ENCODE measurements at regions not wholly inside any gene's neighbourhood (a gene's known extent, or its start where the extent isn't known, plus 50 kb on each side); places are given as distances from the start of the nearest gene placed in this dataset.

DNA sequence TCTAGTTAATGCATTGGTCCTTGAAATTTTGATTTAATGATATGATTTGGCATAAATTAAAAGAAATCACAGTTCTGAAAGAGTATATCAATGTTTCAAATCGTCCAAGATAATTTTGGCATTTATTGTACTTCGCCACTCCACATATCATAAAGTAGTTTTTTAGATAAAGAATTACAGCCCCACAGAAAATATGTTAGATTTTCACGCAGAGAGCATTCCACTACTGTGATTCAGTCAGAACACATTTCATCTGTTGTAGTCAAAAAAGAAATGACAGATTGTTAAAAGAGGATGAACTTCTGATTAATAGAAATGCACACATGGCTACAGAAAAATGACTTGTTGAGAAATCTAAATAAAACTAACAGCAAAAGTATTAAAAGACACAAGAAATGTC, 1063.5 kb upstream of the LRRN3 start:
- no peaks in the 10 kb centered on the region for H3K27me3 ChIP-seq (ENCODE audit: control insufficient read depth, insufficient read depth, low read length)
- TF ChIP-seq, protein P1, sequence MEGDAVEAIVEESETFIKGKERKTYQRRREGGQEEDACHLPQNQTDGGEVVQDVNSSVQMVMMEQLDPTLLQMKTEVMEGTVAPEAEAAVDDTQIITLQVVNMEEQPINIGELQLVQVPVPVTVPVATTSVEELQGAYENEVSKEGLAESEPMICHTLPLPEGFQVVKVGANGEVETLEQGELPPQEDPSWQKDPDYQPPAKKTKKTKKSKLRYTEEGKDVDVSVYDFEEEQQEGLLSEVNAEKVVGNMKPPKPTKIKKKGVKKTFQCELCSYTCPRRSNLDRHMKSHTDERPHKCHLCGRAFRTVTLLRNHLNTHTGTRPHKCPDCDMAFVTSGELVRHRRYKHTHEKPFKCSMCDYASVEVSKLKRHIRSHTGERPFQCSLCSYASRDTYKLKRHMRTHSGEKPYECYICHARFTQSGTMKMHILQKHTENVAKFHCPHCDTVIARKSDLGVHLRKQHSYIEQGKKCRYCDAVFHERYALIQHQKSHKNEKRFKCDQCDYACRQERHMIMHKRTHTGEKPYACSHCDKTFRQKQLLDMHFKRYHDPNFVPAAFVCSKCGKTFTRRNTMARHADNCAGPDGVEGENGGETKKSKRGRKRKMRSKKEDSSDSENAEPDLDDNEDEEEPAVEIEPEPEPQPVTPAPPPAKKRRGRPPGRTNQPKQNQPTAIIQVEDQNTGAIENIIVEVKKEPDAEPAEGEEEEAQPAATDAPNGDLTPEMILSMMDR (IDR thresholded peaks at IDR 0.05; ENCODE audit: insufficient read depth, low read length, poor library complexity, severe bottlenecking) = no peak
- no peak overlapping the region for H3K4me3 ChIP-seq (ENCODE audit: low read depth, low read length)
- DNase-seq (ENCODE audit: low read depth) = no peak
- no peaks in the 10 kb centered on the region for H3K36me3 ChIP-seq (ENCODE audit: control insufficient read depth, insufficient read depth, low read length)

GRCh38 chr7:110043519-110043918, 1047.4 kb upstream of the LRRN3 start:
- Histone ChIP-seq H3K4me3 (ENCODE audit: low read depth, low read length) (no peak overlapping the region), H3K27me3 (ENCODE audit: control insufficient read depth, insufficient read depth, low read length) (no peaks in the 10 kb centered on the region), H3K36me3 (ENCODE audit: control insufficient read depth, insufficient read depth, low read length) (no peaks in the 10 kb centered on the region)
- TF ChIP-seq, protein P1 (IDR thresholded peaks at IDR 0.05; ENCODE audit: insufficient read depth, low read length, poor library complexity, severe bottlenecking) = no peak
- DNase-seq (ENCODE audit: low read depth) = no peak

DNA sequence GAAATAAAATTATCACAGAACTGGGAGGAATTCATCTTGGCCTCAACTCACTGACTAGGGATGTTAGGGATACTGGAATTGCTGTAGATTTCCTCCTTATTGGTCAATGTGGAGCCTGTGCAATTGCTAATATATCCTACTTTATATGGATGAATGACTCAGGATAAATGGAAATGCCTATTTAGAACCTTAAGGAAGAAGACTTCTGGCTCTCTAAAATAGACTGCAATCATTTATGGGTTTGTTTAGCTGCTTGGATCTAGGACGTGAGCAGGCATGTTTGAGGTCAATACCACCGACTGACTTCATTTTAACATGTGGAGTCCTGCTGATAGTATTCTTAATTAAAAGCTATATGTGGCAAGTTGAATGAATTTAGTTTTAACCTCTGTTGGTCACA, 1040.1 kb upstream of the LRRN3 start:
- DNase-seq (ENCODE audit: low read depth) = no peak
- TF ChIP-seq, protein P1 (IDR thresholded peaks at IDR 0.05; ENCODE audit: insufficient read depth, low read length, poor library complexity, severe bottlenecking) = no peak
- Histone ChIP-seq H3K27me3 (ENCODE audit: control insufficient read depth, insufficient read depth, low read length) (no peaks in the 10 kb centered on the region), H3K36me3 (ENCODE audit: control insufficient read depth, insufficient read depth, low read length) (no peaks in the 10 kb centered on the region), H3K4me3 (ENCODE audit: low read depth, low read length) (no peak overlapping the region)

DNA sequence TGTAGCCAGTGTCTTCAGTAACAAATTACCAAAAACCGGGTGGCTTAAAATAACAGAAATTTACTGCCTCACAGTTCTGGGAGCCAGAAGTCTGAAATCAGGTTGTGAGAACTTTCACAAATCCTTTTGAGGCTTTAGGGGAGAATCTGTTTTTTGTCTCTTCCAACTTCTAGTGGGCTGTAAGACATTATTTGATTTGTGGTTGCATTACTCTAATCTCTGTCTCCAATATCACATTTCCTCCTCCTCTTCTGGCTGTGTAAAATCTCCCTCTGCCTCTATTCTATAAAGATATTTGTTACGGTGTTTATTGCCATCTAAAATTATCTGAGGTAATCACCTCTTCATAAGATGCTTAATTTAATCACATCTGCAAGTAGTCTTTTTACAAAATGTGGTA, 1039.6 kb upstream of the LRRN3 start:
- H3K4me3 ChIP-seq (ENCODE audit: low read depth, low read length) = no peak overlapping the region
- no peak for DNase-seq (ENCODE audit: low read depth)
- no peaks in the 10 kb centered on the region for H3K36me3 ChIP-seq (ENCODE audit: control insufficient read depth, insufficient read depth, low read length)
- TF ChIP-seq, protein P1 (IDR thresholded peaks at IDR 0.05; ENCODE audit: insufficient read depth, low read length, poor library complexity, severe bottlenecking) = no peak
- no peaks in the 10 kb centered on the region for H3K27me3 ChIP-seq (ENCODE audit: control insufficient read depth, insufficient read depth, low read length)

- no peak overlapping the region for H3K4me3 ChIP-seq (ENCODE audit: low read depth, low read length)
- no peaks in the 10 kb centered on the region for H3K36me3 ChIP-seq (ENCODE audit: control insufficient read depth, insufficient read depth, low read length)
- H3K27me3 ChIP-seq (ENCODE audit: control insufficient read depth, insufficient read depth, low read length) = no peaks in the 10 kb centered on the region
- TF ChIP-seq, protein P1 (IDR thresholded peaks at IDR 0.05; ENCODE audit: insufficient read depth, low read length, poor library complexity, severe bottlenecking) = no peak
- no peak for DNase-seq (ENCODE audit: low read depth)
These were observed 1034.6 kb upstream of the LRRN3 start for GRCh38 chr7:110056331-110056730.

DNA sequence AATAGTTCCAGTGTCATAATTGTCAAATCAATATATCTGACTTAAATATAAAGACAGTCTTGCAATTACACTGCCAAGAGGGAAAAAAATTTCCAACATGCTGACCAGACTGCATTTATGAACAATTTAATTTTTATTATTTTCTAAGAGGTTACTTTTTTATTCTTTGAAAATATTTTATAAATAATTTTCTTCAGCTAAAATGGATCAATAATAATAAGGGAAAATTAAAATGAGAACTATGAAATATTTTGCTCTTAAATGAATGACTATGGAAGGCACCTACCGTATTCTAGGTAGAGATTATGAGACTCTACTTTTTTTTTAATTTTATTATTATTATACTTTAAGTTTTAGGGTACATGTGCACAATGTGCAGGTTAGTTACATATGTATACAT, 1032.5 kb upstream of the LRRN3 start:
- Histone ChIP-seq H3K4me3 (ENCODE audit: low read depth, low read length) (no peak overlapping the region), H3K27me3 (ENCODE audit: control insufficient read depth, insufficient read depth, low read length) (no peaks in the 10 kb centered on the region), H3K36me3 (ENCODE audit: control insufficient read depth, insufficient read depth, low read length) (no peaks in the 10 kb centered on the region)
- TF ChIP-seq, protein P1 (IDR thresholded peaks at IDR 0.05; ENCODE audit: insufficient read depth, low read length, poor library complexity, severe bottlenecking) = no peak
- no peak for DNase-seq (ENCODE audit: low read depth)
